ENCODE measurements at regions not wholly inside any gene's neighbourhood (a gene's known extent, or its start where the extent isn't known, plus 50 kb on each side); places are given as distances from the start of the nearest gene placed in this dataset.
"Not testable (repeated sequence)": the region's sequence is repeated elsewhere in the genome, so short reads cannot be mapped to it uniquely, and the experiment has no call there.

- in situ Hi-C loops (cut with MboI; ENCODE audit: low sequenced_read_pairs) = loop anchor here (10.0 kb wide), 1 partner anchor 225 kb away; no protein-coding TSS in a partner anchor
Observed at GRCh38 chr1:181189691-181190363, 101.3 kb downstream of the IER5 start.

GRCh38 chr1:181190364-181191035, 102.0 kb downstream of the IER5 start:
- in situ Hi-C loops (cut with MboI; ENCODE audit: low sequenced_read_pairs) = no loop called here

- in situ Hi-C loops (cut with MboI; ENCODE audit: low sequenced_read_pairs) = no loop called here
Observed at GRCh38 chr1:181191494-181192040, 103.1 kb downstream of the IER5 start.

- in situ Hi-C loops (cut with MboI; ENCODE audit: low sequenced_read_pairs) = no loop called here
Observed at GRCh38 chr1:181192316-181192715, 103.8 kb downstream of the IER5 start.

GRCh38 chr1:181202986-181203555, 114.6 kb downstream of the IER5 start:
- in situ Hi-C loops (cut with MboI; ENCODE audit: low sequenced_read_pairs) = no loop called here

- in situ Hi-C loops (cut with MboI; ENCODE audit: low sequenced_read_pairs) = no loop called here
Observed at GRCh38 chr1:181204530-181204929, 116.0 kb downstream of the IER5 start.

GRCh38 chr1:181205901-181206300, 117.4 kb downstream of the IER5 start:
- in situ Hi-C loops (cut with MboI; ENCODE audit: low sequenced_read_pairs) = no loop called here

- in situ Hi-C loops (cut with MboI; ENCODE audit: low sequenced_read_pairs) = no loop called here
Observed at GRCh38 chr1:181206513-181206912, 118.0 kb downstream of the IER5 start.

- in situ Hi-C loops (cut with MboI; ENCODE audit: low sequenced_read_pairs) = no loop called here
Observed at GRCh38 chr1:181206979-181207790, 118.7 kb downstream of the IER5 start.

GRCh38 chr1:181208083-181208482, 119.6 kb downstream of the IER5 start:
- in situ Hi-C loops (cut with MboI; ENCODE audit: low sequenced_read_pairs) = no loop called here

GRCh38 chr1:181208967-181209366, 120.5 kb downstream of the IER5 start:
- in situ Hi-C loops (cut with MboI; ENCODE audit: low sequenced_read_pairs) = no loop called here

GRCh38 chr1:181213056-181213455, 124.6 kb downstream of the IER5 start:
- in situ Hi-C loops (cut with MboI; ENCODE audit: low sequenced_read_pairs) = no loop called here

- in situ Hi-C loops (cut with MboI; ENCODE audit: low sequenced_read_pairs) = no loop called here
Observed at GRCh38 chr1:181216591-181216994, 128.1 kb downstream of the IER5 start.

GRCh38 chr1:181219938-181220337, 131.4 kb downstream of the IER5 start:
- in situ Hi-C loops (cut with MboI; ENCODE audit: low sequenced_read_pairs) = no loop called here

- in situ Hi-C loops (cut with MboI; ENCODE audit: low sequenced_read_pairs) = no loop called here
Observed at GRCh38 chr1:181221078-181221477, 132.6 kb downstream of the IER5 start.

GRCh38 chr1:181222972-181223505, 134.5 kb downstream of the IER5 start:
- in situ Hi-C loops (cut with MboI; ENCODE audit: low sequenced_read_pairs) = no loop called here

- in situ Hi-C loops (cut with MboI; ENCODE audit: low sequenced_read_pairs) = not testable (repeated sequence)
Observed at GRCh38 chr1:181226728-181227127, 138.2 kb downstream of the IER5 start.

GRCh38 chr1:181239086-181239485, 150.6 kb downstream of the IER5 start:
- in situ Hi-C loops (cut with MboI; ENCODE audit: low sequenced_read_pairs) = no loop called here

- in situ Hi-C loops (cut with MboI; ENCODE audit: low sequenced_read_pairs) = not testable (repeated sequence)
Observed at GRCh38 chr1:181246320-181246719, 157.8 kb downstream of the IER5 start.

GRCh38 chr1:181248361-181248760, 159.9 kb downstream of the IER5 start:
- in situ Hi-C loops (cut with MboI; ENCODE audit: low sequenced_read_pairs) = not testable (repeated sequence)

GRCh38 chr1:181249186-181249585, 160.7 kb downstream of the IER5 start:
- in situ Hi-C loops (cut with MboI; ENCODE audit: low sequenced_read_pairs) = no loop called here

Measured in HL-60/S4 (cell line).